ENCODE measurements at regions not wholly inside any gene's neighbourhood (a gene's known extent, or its start where the extent isn't known, plus 50 kb on each side); places are given as distances from the start of the nearest gene placed in this dataset.
"Not testable (repeated sequence)": the region's sequence is repeated elsewhere in the genome, so short reads cannot be mapped to it uniquely, and the experiment has no call there.

GRCh38 chr2:62616486-62616885 lies 89.0 kb upstream of the EHBP1 start:
- H3K4me1 Mint-ChIP-seq; H3K9me3 Mint-ChIP-seq; H3K4me3 Mint-ChIP-seq; DNase-seq; CTCF ChIA-PET; H3K27me3 Mint-ChIP-seq; H3K36me3 Mint-ChIP-seq (ENCODE audit: low read depth); H3K27ac Mint-ChIP-seq; POLR2A ChIA-PET: not testable (repeated sequence)

- ChIA-PET CTCF (no interaction called here), POLR2A (no interaction called here)
- H3K36me3 Mint-ChIP-seq (ENCODE audit: low read depth) = no peaks in the 10 kb centered on the region
- peaks cover 2% of the 10 kb centered on the region for H3K9me3 Mint-ChIP-seq
- H3K4me3 Mint-ChIP-seq = no peak overlapping the region
- DNase-seq = no peak
- H3K4me1 Mint-ChIP-seq = no peaks in the 10 kb centered on the region
- H3K27me3 Mint-ChIP-seq = no peaks in the 10 kb centered on the region
- H3K27ac Mint-ChIP-seq = no peak overlapping the region
These were observed 93.7 kb upstream of the EHBP1 start for GRCh38 chr2:62611854-62612253.

- H3K27me3 Mint-ChIP-seq; H3K9me3 Mint-ChIP-seq; POLR2A ChIA-PET; DNase-seq; H3K4me1 Mint-ChIP-seq; H3K4me3 Mint-ChIP-seq; H3K36me3 Mint-ChIP-seq (ENCODE audit: low read depth); H3K27ac Mint-ChIP-seq; CTCF ChIA-PET: not testable (repeated sequence)
These were observed 99.5 kb upstream of the TMEM17 start for GRCh38 chr2:62605471-62605870.

- ChIA-PET POLR2A (no interaction called here), CTCF (no interaction called here)
- no peaks in the 10 kb centered on the region for H3K4me1 Mint-ChIP-seq
These were observed 98.3 kb upstream of the TMEM17 start for GRCh38 chr2:62604336-62604735.

GRCh38 chr2:62603154-62603712 lies 97.2 kb upstream of the TMEM17 start:
- Mint-ChIP-seq H3K27me3 (peaks cover 2% of the 10 kb centered on the region), H3K36me3 (ENCODE audit: low read depth) (no peaks in the 10 kb centered on the region), H3K4me1 (no peaks in the 10 kb centered on the region), H3K4me3 (no peak overlapping the region), H3K27ac (no peak overlapping the region), H3K9me3 (peaks cover 8% of the 10 kb centered on the region)
- DNase-seq = no peak
- CTCF ChIA-PET = interaction anchor here (1.7 kb wide), 1 partner anchor 146 kb away, joined by 4 read pairs; no protein-coding TSS in a partner anchor
- POLR2A ChIA-PET = no interaction called here

More at GRCh38 chr2:62604336-62604735, 98.3 kb upstream of the TMEM17 start:
- H3K27ac Mint-ChIP-seq = no peak overlapping the region
- H3K4me3 Mint-ChIP-seq = no peak overlapping the region
- H3K27me3 Mint-ChIP-seq = peaks cover 2% of the 10 kb centered on the region
- H3K36me3 Mint-ChIP-seq (ENCODE audit: low read depth) = no peaks in the 10 kb centered on the region
- DNase-seq = no peak
- peaks cover 8% of the 10 kb centered on the region for H3K9me3 Mint-ChIP-seq

- CTCF ChIA-PET; H3K4me1 Mint-ChIP-seq; H3K36me3 Mint-ChIP-seq (ENCODE audit: low read depth); H3K27ac Mint-ChIP-seq; H3K27me3 Mint-ChIP-seq; H3K9me3 Mint-ChIP-seq; H3K4me3 Mint-ChIP-seq; POLR2A ChIA-PET; DNase-seq: not testable (repeated sequence)
These were observed 93.8 kb upstream of the TMEM17 start for GRCh38 chr2:62599674-62600410.

GRCh38 chr2:62597323-62597722 lies 91.3 kb upstream of the TMEM17 start:
- POLR2A ChIA-PET = no interaction called here
- Mint-ChIP-seq H3K27ac (no peak overlapping the region), H3K27me3 (no peaks in the 10 kb centered on the region), H3K4me1 (no peaks in the 10 kb centered on the region), H3K4me3 (no peak overlapping the region), H3K36me3 (ENCODE audit: low read depth) (no peaks in the 10 kb centered on the region), H3K9me3 (peaks cover 3% of the 10 kb centered on the region)
- DNase-seq = no peak
- CTCF ChIA-PET = no interaction called here

GRCh38 chr2:62596061-62596921 lies 90.3 kb upstream of the TMEM17 start:
- H3K9me3 Mint-ChIP-seq = peaks cover 3% of the 10 kb centered on the region
- no peak for DNase-seq
- H3K4me3 Mint-ChIP-seq = no peak overlapping the region
- H3K4me1 Mint-ChIP-seq = no peaks in the 10 kb centered on the region
- H3K27me3 Mint-ChIP-seq = no peaks in the 10 kb centered on the region
- H3K36me3 Mint-ChIP-seq (ENCODE audit: low read depth) = no peaks in the 10 kb centered on the region
- ChIA-PET POLR2A (no interaction called here), CTCF (no interaction called here)
- no peak overlapping the region for H3K27ac Mint-ChIP-seq

GRCh38 chr2:62595474-62595873 lies 89.5 kb upstream of the TMEM17 start:
- no peaks in the 10 kb centered on the region for H3K27me3 Mint-ChIP-seq
- no peaks in the 10 kb centered on the region for H3K4me1 Mint-ChIP-seq
- H3K27ac Mint-ChIP-seq = no peak overlapping the region
- H3K9me3 Mint-ChIP-seq = peaks cover 3% of the 10 kb centered on the region
- no peak for DNase-seq
- H3K36me3 Mint-ChIP-seq (ENCODE audit: low read depth) = no peaks in the 10 kb centered on the region
- ChIA-PET CTCF (no interaction called here), POLR2A (no interaction called here)
- no peak overlapping the region for H3K4me3 Mint-ChIP-seq

- Mint-ChIP-seq H3K36me3 (ENCODE audit: low read depth) (no peaks in the 10 kb centered on the region), H3K4me3 (no peak overlapping the region), H3K9me3 (no peaks in the 10 kb centered on the region), H3K4me1 (no peaks in the 10 kb centered on the region), H3K27me3 (no peaks in the 10 kb centered on the region), H3K27ac (no peak overlapping the region)
- DNase-seq = no peak
- ChIA-PET CTCF (no interaction called here), POLR2A (no interaction called here)
These were observed 87.8 kb upstream of the TMEM17 start for GRCh38 chr2:62593825-62594224.

- Mint-ChIP-seq H3K4me1 (no peaks in the 10 kb centered on the region), H3K36me3 (ENCODE audit: low read depth) (no peaks in the 10 kb centered on the region), H3K27me3 (peaks cover 1% of the 10 kb centered on the region), H3K9me3 (no peaks in the 10 kb centered on the region), H3K4me3 (no peak overlapping the region), H3K27ac (no peak overlapping the region)
- ChIA-PET POLR2A (no interaction called here), CTCF (no interaction called here)
- no peak for DNase-seq
These were observed 85.5 kb upstream of the TMEM17 start for GRCh38 chr2:62591491-62591890.

- Mint-ChIP-seq H3K36me3 (ENCODE audit: low read depth) (no peaks in the 10 kb centered on the region), H3K4me1 (no peaks in the 10 kb centered on the region), H3K27me3 (peaks cover 8% of the 10 kb centered on the region), H3K27ac (no peak overlapping the region), H3K4me3 (no peak overlapping the region), H3K9me3 (no peaks in the 10 kb centered on the region)
- DNase-seq = no peak
- CTCF ChIA-PET = no interaction called here
- POLR2A ChIA-PET = no interaction called here
These were observed 83.8 kb upstream of the TMEM17 start for GRCh38 chr2:62589691-62590356.

- Mint-ChIP-seq H3K4me3 (no peak overlapping the region), H3K36me3 (ENCODE audit: low read depth) (no peaks in the 10 kb centered on the region), H3K27me3 (peaks cover 8% of the 10 kb centered on the region), H3K27ac (no peak overlapping the region), H3K4me1 (no peaks in the 10 kb centered on the region), H3K9me3 (no peaks in the 10 kb centered on the region)
- ChIA-PET CTCF (no interaction called here), POLR2A (no interaction called here)
- no peak for DNase-seq
These were observed 81.6 kb upstream of the TMEM17 start for GRCh38 chr2:62587592-62587991.
